ENCODE measurements at regions not wholly inside any gene's neighbourhood (a gene's known extent, or its start where the extent isn't known, plus 50 kb on each side); places are given as distances from the start of the nearest gene placed in this dataset.
"Not testable (repeated sequence)": the region's sequence is repeated elsewhere in the genome, so short reads cannot be mapped to it uniquely, and the experiment has no call there.

DNA sequence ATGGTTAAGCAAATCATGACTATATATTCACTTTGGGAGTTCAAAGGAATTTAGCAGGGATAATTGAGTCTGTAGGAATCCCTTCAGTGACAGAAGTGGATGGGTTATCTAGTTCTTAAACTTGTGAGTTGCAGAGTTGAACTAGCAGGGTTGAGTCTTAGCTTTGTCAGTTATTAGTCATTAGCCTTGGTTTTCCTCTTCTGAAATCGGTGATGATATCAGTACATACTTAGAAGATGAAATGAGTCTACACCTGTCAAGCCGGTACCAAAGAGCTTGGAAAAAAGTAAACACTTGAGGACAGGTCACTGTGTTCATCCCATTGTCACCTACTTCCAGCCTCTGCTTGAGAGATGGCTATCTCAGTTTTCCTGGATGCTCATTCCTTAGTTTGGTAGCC lies 73.5 kb downstream of the BUB3 start (continued):
- TF ChIP-seq, protein P1, sequence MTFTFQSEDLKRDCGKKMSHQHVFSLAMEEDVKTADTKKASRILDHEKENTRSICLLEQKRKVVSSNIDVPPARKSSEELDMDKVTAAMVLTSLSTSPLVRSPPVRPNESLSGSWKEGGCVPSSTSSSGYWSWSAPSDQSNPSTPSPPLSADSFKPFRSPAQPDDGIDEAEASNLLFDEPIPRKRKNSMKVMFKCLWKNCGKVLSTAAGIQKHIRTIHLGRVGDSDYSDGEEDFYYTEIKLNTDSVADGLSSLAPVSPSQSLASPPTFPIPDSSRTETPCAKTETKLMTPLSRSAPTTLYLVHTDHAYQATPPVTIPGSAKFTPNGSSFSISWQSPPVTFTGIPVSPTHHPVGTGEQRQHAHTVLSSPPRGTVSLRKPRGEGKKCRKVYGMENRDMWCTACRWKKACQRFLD (tag by site-specific recombination; IDR thresholded peaks at IDR 0.05) = no peak
- no peak for TF ChIP-seq ZNF76 (tag by site-specific recombination; IDR thresholded peaks at IDR 0.05; ENCODE audit: borderline replicate concordance, low read depth)
- no peak for TF ChIP-seq HOXD13 (CRISPR knock-in tag; IDR thresholded peaks at IDR 0.05; ENCODE audit: borderline replicate concordance)
- TF ChIP-seq, protein P2, sequence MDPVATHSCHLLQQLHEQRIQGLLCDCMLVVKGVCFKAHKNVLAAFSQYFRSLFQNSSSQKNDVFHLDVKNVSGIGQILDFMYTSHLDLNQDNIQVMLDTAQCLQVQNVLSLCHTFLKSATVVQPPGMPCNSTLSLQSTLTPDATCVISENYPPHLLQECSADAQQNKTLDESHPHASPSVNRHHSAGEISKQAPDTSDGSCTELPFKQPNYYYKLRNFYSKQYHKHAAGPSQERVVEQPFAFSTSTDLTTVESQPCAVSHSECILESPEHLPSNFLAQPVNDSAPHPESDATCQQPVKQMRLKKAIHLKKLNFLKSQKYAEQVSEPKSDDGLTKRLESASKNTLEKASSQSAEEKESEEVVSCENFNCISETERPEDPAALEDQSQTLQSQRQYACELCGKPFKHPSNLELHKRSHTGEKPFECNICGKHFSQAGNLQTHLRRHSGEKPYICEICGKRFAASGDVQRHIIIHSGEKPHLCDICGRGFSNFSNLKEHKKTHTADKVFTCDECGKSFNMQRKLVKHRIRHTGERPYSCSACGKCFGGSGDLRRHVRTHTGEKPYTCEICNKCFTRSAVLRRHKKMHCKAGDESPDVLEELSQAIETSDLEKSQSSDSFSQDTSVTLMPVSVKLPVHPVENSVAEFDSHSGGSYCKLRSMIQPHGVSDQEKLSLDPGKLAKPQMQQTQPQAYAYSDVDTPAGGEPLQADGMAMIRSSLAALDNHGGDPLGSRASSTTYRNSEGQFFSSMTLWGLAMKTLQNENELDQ (tag by site-specific recombination; IDR thresholded peaks at IDR 0.05; ENCODE audit: low read depth) = no peak
- TF ChIP-seq ZBTB17 (tag by site-specific recombination; IDR thresholded peaks at IDR 0.05) = no peak

DNA sequence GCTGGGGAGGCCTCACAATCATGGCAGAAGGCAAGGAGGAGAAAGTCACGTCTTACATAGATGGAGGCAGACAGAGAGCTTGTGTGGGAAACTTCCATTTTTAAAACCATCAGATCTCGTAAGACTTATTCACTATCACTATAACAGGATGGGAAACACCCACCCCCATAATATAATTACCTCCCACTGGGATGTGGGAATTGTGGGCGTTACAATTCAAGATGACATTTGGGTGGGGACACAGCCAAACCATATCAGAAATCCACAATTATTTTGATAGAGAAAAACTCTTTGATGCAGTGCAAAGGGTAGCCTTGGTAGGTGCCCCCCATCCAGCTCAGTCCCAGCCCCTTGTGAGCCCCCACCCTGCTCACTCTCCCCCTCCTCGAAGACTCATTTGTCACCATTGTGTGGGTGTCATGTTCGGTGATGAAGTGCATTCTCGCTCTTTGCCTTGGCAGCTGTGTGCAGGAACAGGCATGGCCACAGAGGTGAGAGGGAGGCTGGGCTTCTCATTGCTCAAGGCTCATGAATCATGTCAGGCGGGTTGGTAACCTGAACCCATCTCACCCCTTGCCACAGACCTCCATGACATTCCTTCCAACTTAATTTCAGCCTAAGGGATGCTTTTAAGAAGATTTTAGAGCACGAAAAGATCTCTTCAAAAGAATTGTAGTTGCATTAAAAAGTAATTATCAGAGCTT lies 75.9 kb downstream of the BUB3 start:
- Histone ChIP-seq H3K36me3 (ENCODE audit: control insufficient read depth in 2 of 2, insufficient read depth in 1 of 2, low read length in 2 of 2) (no peaks in the 10 kb centered on the region), H3K27ac (ENCODE audit: extremely low read depth, low read depth, low read length) (no peak overlapping the region), H3K4me3 (ENCODE audit: low read depth, low read length) (no peak overlapping the region), H3K4me1 (ENCODE audit: control insufficient read depth, insufficient read depth, low read length) (no peaks in the 10 kb centered on the region), H3K9me3 (ENCODE audit: control insufficient read depth, insufficient read depth, low read depth, low read length) (no peaks in the 10 kb centered on the region)
- POLR2A ChIA-PET = no interaction called here
- CTCF ChIA-PET = interaction anchor here (0.5 to 0.6 kb wide), 2 partner anchors 187 to 962 kb away, joined by 4 to 5 read pairs; no protein-coding TSS in a partner anchor
- TF ChIP-seq ZNF366 (tag by site-specific recombination; conservative IDR thresholded peaks at IDR 0.05) (no peak), EGR2 (tag by site-specific recombination; IDR thresholded peaks at IDR 0.05; ENCODE audit: low read depth) (peak; percentile 47; the same call in 1 of the 2 replicates), ZFHX2 (tag by site-specific recombination; conservative IDR thresholded peaks at IDR 0.05) (peak; percentile 26; the same call in 1 of the 2 replicates), ZNF596 (tag by site-specific recombination; IDR thresholded peaks at IDR 0.05) (no peak), ZBTB8A (tag by site-specific recombination; IDR thresholded peaks at IDR 0.05) (no peak)
- TF ChIP-seq, protein P3, sequence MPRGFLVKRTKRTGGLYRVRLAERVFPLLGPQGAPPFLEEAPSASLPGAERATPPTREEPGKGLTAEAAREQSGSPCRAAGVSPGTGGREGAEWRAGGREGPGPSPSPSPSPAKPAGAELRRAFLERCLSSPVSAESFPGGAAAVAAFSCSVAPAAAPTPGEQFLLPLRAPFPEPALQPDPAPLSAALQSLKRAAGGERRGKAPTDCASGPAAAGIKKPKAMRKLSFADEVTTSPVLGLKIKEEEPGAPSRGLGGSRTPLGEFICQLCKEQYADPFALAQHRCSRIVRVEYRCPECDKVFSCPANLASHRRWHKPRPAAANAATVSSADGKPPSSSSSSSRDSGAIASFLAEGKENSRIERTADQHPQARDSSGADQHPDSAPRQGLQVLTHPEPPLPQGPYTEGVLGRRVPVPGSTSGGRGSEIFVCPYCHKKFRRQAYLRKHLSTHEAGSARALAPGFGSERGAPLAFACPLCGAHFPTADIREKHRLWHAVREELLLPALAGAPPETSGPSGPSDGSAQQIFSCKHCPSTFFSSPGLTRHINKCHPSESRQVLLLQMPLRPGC (tag by site-specific recombination; IDR thresholded peaks at IDR 0.05) = no peak
- TF ChIP-seq, protein P4, sequence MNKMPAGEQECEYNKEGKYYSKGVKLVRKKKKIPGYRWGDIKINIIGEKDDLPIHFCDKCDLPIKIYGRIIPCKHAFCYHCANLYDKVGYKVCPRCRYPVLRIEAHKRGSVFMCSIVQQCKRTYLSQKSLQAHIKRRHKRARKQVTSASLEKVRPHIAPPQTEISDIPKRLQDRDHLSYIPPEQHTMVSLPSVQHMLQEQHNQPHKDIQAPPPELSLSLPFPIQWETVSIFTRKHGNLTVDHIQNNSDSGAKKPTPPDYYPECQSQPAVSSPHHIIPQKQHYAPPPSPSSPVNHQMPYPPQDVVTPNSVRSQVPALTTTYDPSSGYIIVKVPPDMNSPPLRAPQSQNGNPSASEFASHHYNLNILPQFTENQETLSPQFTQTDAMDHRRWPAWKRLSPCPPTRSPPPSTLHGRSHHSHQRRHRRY (tag by site-specific recombination; IDR thresholded peaks at IDR 0.05) = no peak
- TF ChIP-seq, protein P5, sequence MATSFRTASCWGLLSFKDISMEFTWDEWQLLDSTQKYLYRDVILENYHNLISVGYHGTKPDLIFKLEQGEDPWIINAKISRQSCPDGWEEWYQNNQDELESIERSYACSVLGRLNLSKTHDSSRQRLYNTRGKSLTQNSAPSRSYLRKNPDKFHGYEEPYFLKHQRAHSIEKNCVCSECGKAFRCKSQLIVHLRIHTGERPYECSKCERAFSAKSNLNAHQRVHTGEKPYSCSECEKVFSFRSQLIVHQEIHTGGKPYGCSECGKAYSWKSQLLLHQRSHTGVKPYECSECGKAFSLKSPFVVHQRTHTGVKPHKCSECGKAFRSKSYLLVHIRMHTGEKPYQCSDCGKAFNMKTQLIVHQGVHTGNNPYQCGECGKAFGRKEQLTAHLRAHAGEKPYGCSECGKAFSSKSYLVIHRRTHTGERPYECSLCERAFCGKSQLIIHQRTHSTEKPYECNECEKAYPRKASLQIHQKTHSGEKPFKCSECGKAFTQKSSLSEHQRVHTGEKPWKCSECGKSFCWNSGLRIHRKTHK (tag by site-specific recombination; IDR thresholded peaks at IDR 0.05) = no peak
- TF ChIP-seq, protein P6, sequence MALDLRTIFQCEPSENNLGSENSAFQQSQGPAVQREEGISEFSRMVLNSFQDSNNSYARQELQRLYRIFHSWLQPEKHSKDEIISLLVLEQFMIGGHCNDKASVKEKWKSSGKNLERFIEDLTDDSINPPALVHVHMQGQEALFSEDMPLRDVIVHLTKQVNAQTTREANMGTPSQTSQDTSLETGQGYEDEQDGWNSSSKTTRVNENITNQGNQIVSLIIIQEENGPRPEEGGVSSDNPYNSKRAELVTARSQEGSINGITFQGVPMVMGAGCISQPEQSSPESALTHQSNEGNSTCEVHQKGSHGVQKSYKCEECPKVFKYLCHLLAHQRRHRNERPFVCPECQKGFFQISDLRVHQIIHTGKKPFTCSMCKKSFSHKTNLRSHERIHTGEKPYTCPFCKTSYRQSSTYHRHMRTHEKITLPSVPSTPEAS (tag by site-specific recombination; IDR thresholded peaks at IDR 0.05) = no peak

DNA sequence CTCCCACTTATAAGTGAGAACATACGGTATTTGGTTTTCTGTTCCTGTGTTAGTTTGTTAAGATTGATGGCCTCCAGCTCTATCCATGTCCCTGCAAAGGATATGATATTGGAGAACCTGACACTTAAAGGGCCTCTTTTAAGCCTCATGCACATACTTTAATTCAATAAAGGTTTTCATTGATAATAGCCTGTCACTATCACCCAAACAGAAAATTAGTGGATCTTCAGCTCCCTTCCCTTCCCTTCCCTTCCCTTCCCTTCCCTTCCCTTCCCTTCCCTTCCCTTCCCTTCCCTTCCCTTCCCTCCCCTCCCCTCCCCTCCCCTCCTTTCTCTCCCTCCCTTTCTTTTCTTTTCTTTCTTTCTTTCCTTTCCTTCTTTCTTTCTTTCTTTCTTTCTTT lies 78.7 kb downstream of the BUB3 start:
- H3K4me1 ChIP-seq (ENCODE audit: control insufficient read depth, insufficient read depth, low read length); POLR2A ChIA-PET; H3K27ac ChIP-seq (ENCODE audit: extremely low read depth, low read depth, low read length); H3K4me3 ChIP-seq (ENCODE audit: low read depth, low read length); H3K9me3 ChIP-seq (ENCODE audit: control insufficient read depth, insufficient read depth, low read depth, low read length); H3K36me3 ChIP-seq (ENCODE audit: control insufficient read depth in 2 of 2, insufficient read depth in 1 of 2, low read length in 2 of 2); CTCF ChIA-PET: not testable (repeated sequence)

Data from HEK293 (cell line).